RWPE1 (cell line): ENCODE measurements at regions not wholly inside any gene's neighbourhood (a gene's known extent, or its start where the extent isn't known, plus 50 kb on each side); places are given as distances from the start of the nearest gene placed in this dataset.
"Not testable (repeated sequence)": the region's sequence is repeated elsewhere in the genome, so short reads cannot be mapped to it uniquely, and the experiment has no call there.

ENCODE experiments used
- CTCF ChIA-PET: fragments of 350-600 bp; sonication (Branson Sonifier 250); formaldehyde crosslinking; extraction: SDS; loops from one replicate; lab custom pipeline; 2021; lab: Yijun Ruan, JAX
- POLR2A ChIA-PET: fragments of 400-600 bp; formaldehyde crosslinking; extraction: SDS; loops from one replicate; lab custom pipeline; 2020; ENCODE audit warnings: antibody characterized with exemption; ENCODE audit not compliant: low non-redundant PET; lab: Yijun Ruan, JAX
- DNase-seq: peaks from one replicate; pipeline ENCODE4 v3.0.0; 2012; ENCODE audit warnings: low spot score
- H3K27ac ChIP-seq: fragments of 450-650 bp; 2 replicates; pipeline ENCODE4 v1.5.1; 2017
- TF ChIP-seq, protein P1 (sequence below): fragments of 450-650 bp; conservative IDR thresholded peaks from 2 replicates; pipeline ENCODE4 v1.5.1; 2017; ENCODE audit warnings: low read depth, mild to moderate bottlenecking

GRCh38 chr3:144708437-144708836, 736.8 kb downstream of the DIPK2A start:
- no peak for DNase-seq
- H3K27ac ChIP-seq = no peak overlapping the region
- TF ChIP-seq, protein P1, sequence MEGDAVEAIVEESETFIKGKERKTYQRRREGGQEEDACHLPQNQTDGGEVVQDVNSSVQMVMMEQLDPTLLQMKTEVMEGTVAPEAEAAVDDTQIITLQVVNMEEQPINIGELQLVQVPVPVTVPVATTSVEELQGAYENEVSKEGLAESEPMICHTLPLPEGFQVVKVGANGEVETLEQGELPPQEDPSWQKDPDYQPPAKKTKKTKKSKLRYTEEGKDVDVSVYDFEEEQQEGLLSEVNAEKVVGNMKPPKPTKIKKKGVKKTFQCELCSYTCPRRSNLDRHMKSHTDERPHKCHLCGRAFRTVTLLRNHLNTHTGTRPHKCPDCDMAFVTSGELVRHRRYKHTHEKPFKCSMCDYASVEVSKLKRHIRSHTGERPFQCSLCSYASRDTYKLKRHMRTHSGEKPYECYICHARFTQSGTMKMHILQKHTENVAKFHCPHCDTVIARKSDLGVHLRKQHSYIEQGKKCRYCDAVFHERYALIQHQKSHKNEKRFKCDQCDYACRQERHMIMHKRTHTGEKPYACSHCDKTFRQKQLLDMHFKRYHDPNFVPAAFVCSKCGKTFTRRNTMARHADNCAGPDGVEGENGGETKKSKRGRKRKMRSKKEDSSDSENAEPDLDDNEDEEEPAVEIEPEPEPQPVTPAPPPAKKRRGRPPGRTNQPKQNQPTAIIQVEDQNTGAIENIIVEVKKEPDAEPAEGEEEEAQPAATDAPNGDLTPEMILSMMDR = no peak
- CTCF ChIA-PET = no interaction called here
- POLR2A ChIA-PET = no interaction called here

- CTCF ChIA-PET = no interaction called here
- no peak overlapping the region for H3K27ac ChIP-seq
- TF ChIP-seq, protein P1 = no peak
- DNase-seq = no peak
- POLR2A ChIA-PET = no interaction called here
Measured at GRCh38 chr3:144737281-144737680, 765.7 kb downstream of the DIPK2A start.

GRCh38 chr3:144743225-144743668, 771.6 kb downstream of the DIPK2A start:
- CTCF ChIA-PET = no interaction called here
- H3K27ac ChIP-seq = no peak overlapping the region
- no peak for DNase-seq
- TF ChIP-seq, protein P1 = no peak
- POLR2A ChIA-PET = no interaction called here

DNA sequence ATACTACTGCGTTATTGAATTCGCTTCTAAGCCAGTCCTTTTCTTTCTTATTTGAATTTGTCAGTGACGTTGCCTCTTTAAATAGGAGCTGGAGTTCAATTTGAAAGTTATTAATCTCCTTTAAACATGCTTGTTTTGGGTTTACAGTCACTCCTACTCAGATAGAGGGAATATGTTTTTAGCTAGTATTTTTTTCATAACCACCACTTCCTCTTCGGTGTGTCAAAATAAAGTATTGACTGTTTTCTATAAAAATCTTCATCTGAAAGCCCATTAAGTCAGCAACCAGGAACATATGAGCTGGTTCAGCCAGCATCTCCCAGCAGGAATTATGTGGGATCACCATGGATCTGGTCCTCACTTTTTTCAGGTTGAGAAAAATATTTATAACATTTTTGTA, 772.9 kb downstream of the DIPK2A start:
- DNase-seq = no peak
- ChIA-PET POLR2A (no interaction called here), CTCF (interaction anchor here (0.6 to 0.8 kb wide), 2 partner anchors 77 to 396 kb away, joined by 3 read pairs; no protein-coding TSS in a partner anchor)
- H3K27ac ChIP-seq = no peak overlapping the region
- TF ChIP-seq, protein P1 = no peak

DNA sequence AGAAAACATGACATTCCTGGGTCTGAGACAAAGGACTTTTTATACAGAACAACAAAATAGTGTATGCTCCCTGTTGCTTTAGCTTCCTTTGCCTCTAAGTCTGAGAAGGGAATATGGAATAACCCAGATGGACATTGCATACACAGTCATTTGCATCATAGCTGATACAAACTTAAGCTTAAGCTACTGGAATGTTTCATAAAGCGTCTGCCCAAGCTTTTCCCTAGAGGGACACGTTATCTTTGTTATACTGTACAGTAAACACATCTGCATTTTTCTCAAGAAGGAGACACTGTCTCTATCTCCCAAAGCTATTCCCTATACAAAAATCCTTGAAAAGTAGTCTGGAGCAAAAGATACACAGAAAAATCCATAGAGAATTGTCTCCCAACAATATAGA, 775.0 kb downstream of the DIPK2A start:
- CTCF ChIA-PET = interaction anchor here (1.3 kb wide), 1 partner anchor 11 kb away, joined by 3 read pairs; no protein-coding TSS in a partner anchor
- H3K27ac ChIP-seq = no peak overlapping the region
- POLR2A ChIA-PET = no interaction called here

DNA sequence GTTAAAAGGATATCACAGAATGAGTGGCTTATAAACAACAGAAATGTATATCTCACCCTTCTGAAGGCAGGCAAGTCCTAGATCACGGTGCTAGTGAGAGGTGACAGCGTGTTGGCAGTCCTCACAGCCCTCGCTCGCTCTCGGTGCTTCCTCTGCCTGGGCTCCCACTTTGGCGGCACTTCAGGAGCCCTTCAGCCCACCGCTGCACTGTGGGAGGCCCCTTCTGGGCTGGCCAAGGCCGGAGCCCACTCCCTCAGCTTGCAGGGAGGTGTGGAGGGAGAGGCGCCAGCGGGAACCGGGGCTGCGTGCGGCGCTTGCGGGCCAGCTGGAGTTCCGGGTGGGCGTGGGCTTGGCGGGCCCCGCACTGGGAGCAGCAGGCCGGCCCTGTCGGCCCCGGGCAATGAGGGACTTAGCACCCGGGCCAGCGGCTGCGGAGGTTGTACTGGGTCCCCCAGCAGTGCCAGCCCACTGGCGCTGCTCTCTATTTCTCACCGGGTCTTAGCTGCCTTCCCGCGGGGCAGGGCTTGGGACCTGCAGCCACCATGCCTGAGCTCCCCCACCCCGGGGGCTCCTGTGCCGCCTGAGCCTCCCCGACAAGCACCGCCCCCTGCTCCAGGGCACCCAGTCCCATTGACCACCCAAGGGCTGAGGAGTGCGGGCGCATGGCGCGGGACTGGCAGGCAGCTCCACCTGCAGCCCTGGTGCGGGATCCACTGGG, 778.1 kb downstream of the DIPK2A start:
- H3K27ac ChIP-seq, CTCF ChIA-PET, POLR2A ChIA-PET, DNase-seq: not testable (repeated sequence)

More for the DNA sequence above, 775.0 kb downstream of the DIPK2A start:
- no peak for DNase-seq
- TF ChIP-seq, protein P1 = no peak

- no peak overlapping the region for H3K27ac ChIP-seq
- DNase-seq = no peak
- ChIA-PET POLR2A (no interaction called here), CTCF (no interaction called here)
- TF ChIP-seq, protein P1 = no peak
Measured at GRCh38 chr3:144754076-144754783, 782.6 kb downstream of the DIPK2A start.
